Ramos (cell line): ENCODE measurements at regions not wholly inside any gene's neighbourhood (a gene's known extent, or its start where the extent isn't known, plus 50 kb on each side); places are given as distances from the start of the nearest gene placed in this dataset.

ENCODE experiments used
- in situ Hi-C: fragments of 300-500 bp; cut with MboI; formaldehyde crosslinking; loops from one replicate; pipeline ENCODE4 v1.14.3; 2022; ENCODE audit warnings: low sequenced_read_pairs; ENCODE audit not compliant: unreplicated experiment

DNA sequence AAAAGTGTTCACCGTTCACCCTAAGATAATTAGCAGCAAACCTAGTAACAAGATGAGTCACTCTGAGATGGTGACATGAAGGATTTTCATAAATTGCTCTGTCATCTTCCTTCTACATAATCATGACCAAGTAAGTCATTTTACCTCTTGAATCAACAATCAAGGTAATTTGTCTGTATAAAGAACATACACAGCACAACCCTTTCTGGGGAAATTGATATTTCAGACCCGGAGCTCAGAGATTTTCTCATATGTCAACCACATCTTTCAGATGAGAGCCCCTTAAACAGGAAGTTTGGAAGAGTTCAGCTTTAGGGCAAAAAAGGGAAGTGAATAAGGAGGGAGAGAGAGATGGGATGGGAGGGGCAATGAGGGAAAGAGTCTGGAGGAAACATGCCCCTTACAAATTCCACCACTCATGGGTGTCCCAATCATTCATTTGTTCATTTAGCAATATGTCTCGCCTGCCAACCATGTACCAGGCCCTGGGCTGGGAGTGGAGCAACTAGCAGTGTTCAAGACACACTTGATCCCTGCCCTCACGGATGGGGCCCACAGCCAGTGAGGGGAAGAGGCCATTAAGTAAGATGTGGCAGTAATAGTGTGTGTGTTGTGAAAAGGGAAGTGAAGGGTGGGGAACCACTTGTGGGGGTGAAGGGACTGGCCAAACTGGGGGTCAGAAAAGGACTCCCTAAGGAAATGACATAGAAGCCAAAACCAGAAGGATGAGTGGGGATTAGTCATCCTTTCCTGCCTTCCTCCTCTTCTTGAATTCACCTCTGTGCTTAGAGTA lies 190.9 kb downstream of the MAFB start:
- in situ Hi-C loops: no loop called here

DNA sequence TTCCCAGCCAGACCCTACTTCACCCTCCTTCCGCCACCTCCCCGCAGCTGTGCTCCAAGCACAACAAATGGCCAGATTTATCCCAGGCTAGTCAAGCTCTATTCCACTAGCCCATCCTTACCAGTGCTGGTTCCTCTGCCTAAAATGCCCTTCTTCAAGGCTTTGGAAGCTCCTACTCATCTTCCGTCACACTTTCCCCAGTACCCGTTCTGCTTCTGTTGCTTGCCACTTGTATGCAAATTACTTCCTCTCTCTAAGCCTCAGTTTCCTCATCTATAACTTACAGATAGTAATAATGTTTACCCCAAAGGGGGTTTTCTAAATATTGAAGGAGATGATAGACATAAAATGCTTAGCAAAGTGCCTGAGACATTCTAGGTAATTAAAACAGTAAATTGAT lies 193.1 kb downstream of the MAFB start:
- in situ Hi-C loops: no loop called here

DNA sequence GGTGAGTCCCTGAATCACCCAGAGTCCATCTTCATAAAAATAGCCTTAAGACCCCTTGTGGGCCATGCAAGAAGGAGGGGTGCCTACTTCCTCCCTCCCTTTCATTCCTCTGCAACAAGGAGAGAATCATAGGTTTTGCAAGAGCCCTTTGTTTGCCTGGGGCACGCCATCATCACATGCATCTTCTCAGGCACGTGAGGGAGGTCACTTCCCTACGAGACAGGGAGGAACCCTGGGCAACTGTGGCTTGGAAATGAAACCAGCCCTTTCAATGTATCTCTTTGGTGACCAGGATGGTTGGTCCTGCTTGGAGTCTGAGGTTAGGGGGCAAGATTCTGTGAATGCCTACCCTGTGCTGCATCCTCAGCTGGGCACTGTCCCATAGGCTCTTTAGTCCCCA lies 194.8 kb downstream of the MAFB start:
- in situ Hi-C loops: no loop called here

DNA sequence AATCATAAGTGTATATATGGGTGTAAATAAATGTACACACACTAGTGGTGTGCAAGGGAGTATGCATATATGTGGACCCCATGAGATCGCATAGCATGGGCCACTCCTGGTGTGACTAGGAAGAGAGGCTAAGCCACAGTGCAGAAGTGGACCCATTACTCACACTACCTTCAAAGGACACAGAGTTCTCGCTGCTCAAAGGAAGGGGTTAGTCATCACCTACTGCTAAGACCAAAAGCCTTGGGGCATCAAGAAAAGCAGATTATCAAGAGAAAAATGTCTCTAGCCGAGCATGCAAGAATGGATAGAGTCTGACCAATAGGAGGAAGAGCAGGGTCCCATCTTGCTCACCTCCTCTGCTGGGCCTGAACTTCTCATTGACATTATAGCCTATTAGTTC lies 195.5 kb downstream of the MAFB start:
- in situ Hi-C loops: no loop called here

DNA sequence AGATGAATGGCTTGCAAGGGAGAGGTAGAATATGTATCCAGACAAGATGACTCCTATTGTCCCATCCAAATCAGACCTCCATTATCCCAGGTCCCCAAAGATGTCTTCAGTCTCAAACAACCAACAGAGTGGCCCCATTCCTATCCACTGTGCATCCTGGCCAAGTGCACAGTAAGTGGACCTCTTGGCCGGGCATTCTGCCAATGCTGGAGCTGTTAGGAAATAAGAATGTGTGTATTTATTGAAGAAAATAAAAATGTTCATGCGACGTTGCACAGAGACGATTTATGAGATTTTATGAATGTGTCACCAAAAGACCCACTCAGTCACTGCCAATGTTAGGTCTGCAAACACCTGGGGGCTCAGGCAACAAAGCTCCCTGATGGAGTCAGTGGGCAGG lies 196.0 kb downstream of the MAFB start:
- in situ Hi-C loops: no loop called here

DNA sequence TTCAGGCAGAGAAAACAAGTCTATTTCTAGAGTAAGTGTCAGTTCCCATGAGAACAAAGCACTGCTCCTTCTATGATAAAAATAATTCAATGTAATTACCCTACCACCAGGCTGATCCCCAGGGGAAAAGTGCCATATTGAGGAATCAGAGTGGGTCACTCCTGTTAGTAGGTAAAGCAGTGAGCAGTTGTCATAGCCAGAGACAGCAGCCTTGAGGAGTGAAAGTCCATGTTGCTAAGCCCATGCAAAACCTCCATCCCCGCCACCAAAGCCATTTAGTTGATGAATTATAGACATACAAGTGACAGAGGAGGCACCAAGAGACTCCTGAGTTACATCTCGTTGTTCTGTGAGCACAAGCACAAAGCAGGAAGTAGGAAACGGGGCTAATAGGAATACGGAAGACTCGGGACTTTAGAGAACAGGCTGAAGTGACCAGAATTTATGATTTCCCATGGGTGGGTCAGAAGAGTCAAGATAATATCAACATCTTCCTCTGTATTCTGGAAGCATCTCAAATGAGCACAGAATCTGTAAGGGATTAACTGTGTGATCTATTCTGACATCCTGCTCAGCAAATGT lies 197.9 kb downstream of the MAFB start:
- in situ Hi-C loops: no loop called here

DNA sequence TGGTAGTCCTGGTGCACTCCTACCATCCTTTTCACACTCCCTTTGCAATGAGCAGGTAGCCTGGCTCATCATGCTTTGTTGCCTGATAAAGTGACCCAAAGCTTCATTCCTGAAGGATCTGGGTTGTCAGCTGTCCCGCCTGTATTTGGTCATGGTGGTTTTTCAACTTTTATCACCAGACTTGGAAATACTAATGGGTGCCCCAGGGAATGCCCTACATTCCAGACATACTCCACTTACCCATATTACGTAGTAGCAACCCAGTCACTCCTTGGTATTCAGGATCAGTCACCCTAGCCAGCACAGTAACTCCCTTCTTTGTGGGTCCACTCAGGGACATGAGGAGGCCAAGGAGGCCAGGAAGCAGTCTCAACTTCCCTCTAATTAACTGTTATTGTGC lies 199.2 kb downstream of the MAFB start:
- in situ Hi-C loops: loop anchor here (10.0 kb wide), 1 partner anchor 55 kb away; no protein-coding TSS in a partner anchor

DNA sequence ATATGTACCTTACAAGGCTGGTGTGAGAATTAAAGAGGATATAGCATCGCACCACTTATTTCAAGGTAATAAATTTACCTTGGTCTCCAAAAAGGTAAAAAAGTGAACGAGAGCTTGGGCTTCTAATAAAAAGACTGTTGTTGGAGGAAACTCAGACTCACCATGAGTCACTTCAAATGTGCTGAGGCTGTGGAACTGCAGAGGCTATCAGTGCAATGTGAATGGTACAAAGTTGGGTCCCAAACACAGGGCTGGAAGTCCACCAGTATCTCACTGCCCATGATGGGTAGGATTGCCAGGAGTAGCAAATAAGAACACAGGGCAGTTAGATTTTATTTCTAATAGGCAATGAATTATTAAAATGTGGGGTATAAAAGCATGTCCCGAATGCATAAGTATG lies 200.6 kb downstream of the MAFB start:
- in situ Hi-C loops: loop anchor here (10.0 kb wide), 1 partner anchor 56 kb away; no protein-coding TSS in a partner anchor

DNA sequence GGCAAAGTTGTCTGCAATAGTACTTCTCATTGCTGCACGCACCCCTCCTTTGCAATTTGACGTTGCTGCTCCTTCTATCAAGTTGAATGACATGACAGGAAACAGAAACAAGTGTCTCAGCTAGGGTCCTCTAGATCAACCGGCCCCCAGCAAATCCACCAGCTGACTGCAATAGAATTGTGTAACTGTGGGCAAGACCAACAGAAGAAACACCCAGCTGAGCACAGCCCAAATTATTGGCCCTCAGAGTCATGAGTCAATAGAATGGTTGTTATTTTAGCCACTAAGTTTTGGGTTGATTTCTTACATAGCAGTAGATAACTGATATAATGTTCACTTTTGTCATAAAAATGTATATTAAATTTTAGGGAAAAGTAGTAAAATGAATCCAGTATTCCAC lies 202.7 kb downstream of the MAFB start:
- in situ Hi-C loops: loop anchor here (10.0 kb wide), 1 partner anchor 59 kb away; no protein-coding TSS in a partner anchor

DNA sequence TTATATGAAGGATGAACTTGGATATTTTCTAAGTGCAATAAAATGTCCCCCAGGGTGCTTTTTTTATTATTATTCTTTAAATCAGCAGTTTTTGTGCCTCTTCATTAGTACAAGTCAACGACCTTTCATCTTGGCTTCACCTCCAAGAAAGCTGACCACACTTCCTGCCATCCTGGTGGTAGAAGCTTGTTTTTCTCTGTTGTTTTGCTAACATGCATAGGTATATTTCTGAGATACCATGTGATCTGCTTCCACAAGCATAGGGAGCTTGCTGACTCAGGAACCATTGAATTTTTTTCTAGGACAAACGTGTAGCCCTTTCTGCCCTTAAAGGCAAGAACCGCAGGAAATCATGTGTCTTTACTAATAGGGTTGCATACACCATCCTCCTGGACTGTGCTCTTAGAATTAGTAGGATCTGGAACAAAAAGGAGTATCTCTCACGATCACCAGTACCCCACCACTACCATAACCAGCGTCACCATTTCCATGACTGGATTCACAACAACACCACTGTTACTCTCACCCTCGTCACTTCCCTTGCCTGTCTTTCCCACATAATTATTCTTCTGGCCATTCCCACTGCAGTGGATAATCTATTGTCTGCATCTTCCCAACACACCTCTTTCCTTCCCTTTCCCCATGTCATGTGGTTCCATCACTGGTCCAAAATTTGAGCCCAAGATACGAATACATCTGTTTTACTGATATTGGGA lies 207.1 kb downstream of the MAFB start:
- in situ Hi-C loops: loop anchor here (10.0 kb wide), 1 partner anchor 63 kb away; no protein-coding TSS in a partner anchor

DNA sequence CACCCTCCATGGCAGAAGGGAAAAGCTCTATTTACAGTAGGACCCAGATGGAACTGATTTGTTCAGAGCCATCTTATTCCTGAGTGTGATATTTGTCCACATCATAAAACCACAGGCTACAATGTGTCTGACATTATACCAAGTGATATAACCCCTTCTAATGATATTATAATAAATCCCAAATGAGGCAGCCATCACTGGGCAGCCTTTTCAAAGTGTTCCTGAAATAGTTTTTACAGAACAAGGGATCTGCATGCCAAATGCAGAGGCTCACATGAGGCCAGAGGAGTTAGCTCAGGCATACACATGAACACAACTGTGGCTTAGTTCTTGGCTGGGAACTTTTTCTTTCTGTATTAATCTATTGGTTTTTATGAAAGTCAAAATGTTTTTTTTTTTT lies 207.7 kb downstream of the MAFB start:
- in situ Hi-C loops: loop anchor here (10.0 kb wide), 1 partner anchor 63 kb away; no protein-coding TSS in a partner anchor

DNA sequence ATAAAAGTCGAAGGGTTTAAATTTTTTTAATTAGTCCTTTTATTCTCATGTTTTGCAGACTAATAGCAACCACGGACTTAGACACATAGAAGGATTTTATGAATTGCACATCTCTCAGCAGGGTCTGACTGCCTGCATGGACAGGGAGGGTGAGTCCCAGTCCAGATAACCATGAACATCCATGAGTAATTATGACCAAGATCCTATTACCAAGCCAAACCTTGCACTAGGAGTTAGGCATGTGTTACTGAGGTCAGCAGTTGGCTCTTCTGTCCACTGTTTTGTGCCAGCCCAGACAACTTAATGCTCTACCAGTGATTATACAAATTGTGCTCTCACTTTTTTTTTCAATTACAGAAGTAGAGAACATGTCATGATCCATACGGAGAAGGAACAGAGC lies 211.2 kb downstream of the MAFB start:
- in situ Hi-C loops: no loop called here

DNA sequence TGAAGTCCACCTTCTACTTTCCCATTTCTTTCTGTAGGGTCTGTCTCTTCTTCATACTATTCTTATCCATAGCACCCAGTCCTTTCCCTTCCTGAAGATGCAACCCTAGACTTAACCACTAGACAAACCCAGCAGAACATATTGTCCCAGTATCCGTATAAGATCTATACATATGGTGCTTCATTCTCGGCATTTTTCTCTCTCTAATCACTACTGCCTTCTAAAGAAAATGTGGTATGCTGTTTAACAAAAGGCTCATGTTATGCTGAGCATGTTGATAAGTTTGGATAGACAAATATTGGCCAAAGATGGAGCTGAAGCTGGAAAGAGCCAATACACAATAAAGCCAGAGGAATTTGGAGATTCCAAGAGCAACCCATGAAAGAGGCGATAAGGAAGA lies 212.6 kb downstream of the MAFB start:
- in situ Hi-C loops: no loop called here

DNA sequence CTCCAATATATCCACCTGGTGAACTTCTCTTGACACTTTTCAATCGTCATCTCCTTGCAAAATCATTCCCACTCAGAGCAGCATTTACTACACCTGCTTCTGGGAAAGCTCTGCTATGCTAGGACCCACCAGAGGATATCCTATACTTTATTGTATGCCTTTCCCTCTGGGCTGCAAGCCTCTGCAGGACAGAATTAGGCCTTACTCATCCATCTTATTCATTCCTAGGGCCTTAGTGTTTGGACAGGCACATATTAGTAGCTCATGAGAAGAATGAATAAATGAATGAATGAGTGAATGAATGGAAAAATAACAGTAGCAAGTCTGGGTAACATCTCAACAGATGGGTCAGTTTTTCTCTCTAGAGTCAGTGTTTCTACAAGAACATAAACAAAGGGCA lies 216.1 kb downstream of the MAFB start:
- in situ Hi-C loops: no loop called here

DNA sequence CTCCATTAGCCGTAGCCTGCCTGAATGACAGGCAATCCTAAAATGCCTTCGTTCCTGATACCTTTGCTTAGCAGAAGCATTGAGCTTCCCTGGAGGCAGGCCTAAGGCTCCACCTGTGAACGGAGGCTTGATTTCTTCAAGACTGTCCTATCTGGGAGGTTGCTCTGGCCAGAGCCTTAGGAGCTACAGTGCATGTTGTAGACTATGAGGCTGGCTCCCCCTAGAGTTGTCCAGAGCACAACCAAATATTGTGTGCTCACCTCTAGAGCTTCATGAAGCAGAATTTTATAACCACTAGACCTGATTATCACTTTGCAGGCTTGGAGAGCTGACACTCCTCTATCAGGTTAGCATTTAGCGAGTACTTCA lies 217.8 kb downstream of the MAFB start:
- in situ Hi-C loops: no loop called here

DNA sequence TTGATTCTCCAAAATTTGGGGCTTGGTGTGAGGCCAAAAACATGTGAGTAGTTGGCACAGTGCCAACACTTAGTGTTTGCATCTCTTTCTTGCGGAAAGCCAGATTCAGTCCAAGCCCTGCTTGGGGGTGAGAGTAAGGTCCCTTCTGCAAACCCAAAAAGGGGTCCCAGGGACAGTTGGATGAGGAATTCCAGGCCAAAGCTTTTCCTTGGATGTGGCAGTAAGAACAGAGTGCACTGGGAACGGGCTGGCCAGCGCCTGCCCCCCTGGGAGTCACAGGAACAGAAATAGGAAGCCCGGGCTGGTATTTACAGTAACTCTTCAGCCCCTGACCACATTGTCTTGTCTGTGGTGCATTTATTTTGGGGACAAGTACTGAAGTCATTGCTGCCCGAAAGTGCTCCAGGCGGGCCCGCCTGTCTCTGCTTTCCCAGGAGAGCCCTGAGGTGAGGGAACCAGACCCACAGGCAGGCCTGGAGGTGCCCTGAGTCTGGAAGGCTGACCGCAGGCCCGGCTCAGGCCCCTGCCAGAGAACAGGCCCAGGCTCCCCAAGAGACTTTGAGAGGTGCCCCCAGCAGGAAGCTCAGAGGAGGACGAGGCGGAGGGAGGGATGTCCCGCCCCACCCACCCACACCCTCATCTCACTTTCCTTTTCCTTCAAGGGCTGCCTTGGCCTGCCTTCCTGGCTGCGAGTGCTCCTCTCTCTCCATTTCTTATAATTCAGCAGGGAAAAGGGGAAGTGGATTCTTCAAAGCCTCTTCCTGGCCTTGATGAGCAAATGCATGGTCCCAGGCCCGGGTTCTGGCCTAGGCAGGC lies 218.4 kb downstream of the MAFB start:
- in situ Hi-C loops: no loop called here

DNA sequence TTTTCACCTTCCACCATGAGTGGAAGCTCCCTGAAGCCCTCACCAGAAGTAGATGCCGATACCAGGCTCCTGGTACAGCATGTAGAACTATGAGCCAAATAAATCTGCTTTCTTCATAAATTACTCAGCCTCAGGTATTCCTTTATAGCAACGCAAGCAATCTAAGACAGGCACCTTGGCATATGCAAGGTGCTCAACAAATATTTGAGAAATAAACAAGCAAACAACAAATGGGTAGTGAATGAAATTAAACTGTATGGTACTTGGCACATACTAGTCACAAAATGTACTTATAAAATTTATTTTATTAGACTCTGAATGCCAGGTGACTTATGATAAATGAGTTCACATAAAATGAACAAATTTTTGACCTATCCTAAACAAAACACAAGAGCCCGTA lies 220.3 kb downstream of the MAFB start:
- in situ Hi-C loops: no loop called here

DNA sequence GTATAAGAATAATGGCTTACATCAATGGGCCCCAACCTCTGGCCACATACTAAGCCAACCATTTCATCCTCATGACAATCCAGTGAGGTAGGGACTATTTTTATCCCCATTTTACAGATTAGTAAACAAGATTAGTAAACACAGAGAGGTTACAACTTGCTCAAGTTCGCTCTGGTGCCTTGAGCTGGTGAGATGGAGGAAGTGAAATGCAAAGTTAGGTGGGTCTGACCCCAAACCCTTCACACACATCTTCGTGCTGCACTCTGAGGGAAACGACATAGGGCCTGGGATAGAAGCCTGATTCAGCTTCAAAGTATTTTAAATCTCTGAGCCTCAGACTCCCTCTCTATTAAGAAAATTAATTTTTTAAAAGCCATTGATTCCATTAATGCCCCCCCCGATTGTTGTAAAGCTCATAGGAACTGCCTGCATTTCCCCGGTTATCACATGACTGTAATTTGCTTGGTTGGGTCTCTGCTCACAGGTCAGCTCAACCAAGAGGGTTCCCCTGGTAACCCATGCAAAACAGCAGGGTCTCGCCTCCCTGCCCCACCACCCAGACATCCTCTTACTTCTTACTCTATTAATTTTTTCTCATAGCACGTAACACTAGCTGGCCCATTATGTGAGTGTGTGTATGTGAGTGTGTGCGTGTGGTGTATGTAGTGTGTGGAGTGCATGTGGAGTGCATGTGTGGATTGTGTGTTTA lies 221.2 kb downstream of the MAFB start:
- in situ Hi-C loops: no loop called here

DNA sequence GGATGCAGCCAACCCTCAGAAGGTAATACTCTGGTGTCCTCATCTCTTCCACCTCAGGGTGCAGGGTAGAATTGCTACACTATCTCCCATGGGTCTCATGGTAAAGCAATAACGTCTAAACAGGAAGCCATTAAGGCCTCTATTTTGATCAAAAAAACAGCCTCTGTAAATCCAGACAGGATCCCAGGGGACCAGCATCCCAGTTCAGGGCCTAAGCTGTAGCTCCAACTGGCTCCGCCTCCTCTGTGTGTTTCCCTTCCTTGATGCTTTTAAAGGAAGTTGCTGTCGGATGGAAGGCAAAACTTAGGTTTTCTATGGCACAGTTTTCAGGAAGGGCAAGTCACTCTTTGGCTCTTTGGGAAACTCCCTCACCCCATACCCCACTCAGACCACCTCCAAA lies 222.0 kb downstream of the MAFB start:
- in situ Hi-C loops: no loop called here

DNA sequence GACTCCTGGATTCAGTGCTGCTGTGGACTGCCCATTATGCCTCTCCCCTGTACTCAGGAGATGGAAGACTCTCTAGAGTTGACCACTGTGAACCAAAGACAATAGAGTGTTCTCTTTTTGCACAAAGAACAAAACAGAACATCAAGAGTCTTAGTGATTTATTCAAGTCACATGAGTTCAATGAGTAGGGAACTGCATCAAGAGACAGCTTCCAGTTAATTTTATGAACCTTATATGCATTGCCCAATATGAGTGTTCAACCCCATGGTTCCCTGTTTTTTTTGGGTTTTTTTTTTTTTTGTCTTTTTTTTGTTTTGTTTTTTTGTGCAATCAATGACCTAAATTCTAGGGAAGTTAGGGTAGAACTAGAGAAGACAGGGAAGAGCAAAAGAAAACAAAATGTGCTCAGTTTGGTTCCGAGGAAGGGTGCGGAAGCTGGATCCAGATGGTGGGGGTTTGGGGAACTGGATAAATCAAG lies 224.3 kb downstream of the MAFB start:
- in situ Hi-C loops: no loop called here
